D721Med (cell line): ENCODE measurements at regions not wholly inside any gene's neighbourhood (a gene's known extent, or its start where the extent isn't known, plus 50 kb on each side); places are given as distances from the start of the nearest gene placed in this dataset.

Source experiments
- DNase-seq: peaks from one replicate; pipeline ENCODE4 v3.0.0; 2011; ENCODE audit warnings: low spot score; ENCODE audit not compliant: insufficient read length
- FAIRE-seq: peaks from 2 replicates; lab custom pipeline; 2011; peaks lifted over from hg19 to GRCh38; lab: Jason Lieb, UNC
- CTCF ChIP-seq: IDR thresholded peaks from 2 replicates; pipeline ENCODE4 v1.5.1; 2012; ENCODE audit warnings: mild to moderate bottlenecking, control low read depth; ENCODE audit not compliant: insufficient read depth; ENCODE audit errors: missing control alignments

- DNase-seq: no peak
- TF ChIP-seq CTCF: no peak
- FAIRE-seq: no peak
These were observed 94.6 kb upstream of the MAN1A1 start for GRCh38 chr6:119443993-119444641.

GRCh38 chr6:119442776-119443184 lies 93.2 kb upstream of the MAN1A1 start:
- TF ChIP-seq CTCF: no peak
- FAIRE-seq (no peak), DNase-seq (no peak)

- no peak for TF ChIP-seq CTCF
- DNase-seq (no peak), FAIRE-seq (no peak)
These were observed 91.4 kb upstream of the MAN1A1 start for GRCh38 chr6:119440953-119441352.

- FAIRE-seq (no peak), DNase-seq (no peak)
- TF ChIP-seq CTCF: no peak
These were observed 87.0 kb upstream of the MAN1A1 start for GRCh38 chr6:119436583-119436982.

GRCh38 chr6:119431799-119432198 lies 82.2 kb upstream of the MAN1A1 start:
- DNase-seq: no peak
- FAIRE-seq: no peak
- no peak for TF ChIP-seq CTCF

- DNase-seq: no peak
- FAIRE-seq: peak; percentile 29
These were observed 81.2 kb upstream of the MAN1A1 start for GRCh38 chr6:119430805-119431204.

More at GRCh38 chr6:119430805-119431204, 81.2 kb upstream of the MAN1A1 start:
- TF ChIP-seq CTCF: no peak
